ENCODE measurements at regions not wholly inside any gene's neighbourhood (a gene's known extent, or its start where the extent isn't known, plus 50 kb on each side); places are given as distances from the start of the nearest gene placed in this dataset.

GRCh38 chr2:396903-397302 is 109.0 kb upstream of the ALKAL2 start:
- no peak overlapping the region for H3K27ac ChIP-seq (replicated peaks)
- no peak for TF ChIP-seq CTCF (IDR thresholded peaks at IDR 0.05; ENCODE audit: borderline replicate concordance)
- H3K4me1 ChIP-seq = no peaks in the 10 kb centered on the region
- no peak for DNase-seq
- no peak overlapping the region for H3K4me3 ChIP-seq
- intact Hi-C loops (cut with micrococcal nuclease) = no loop called here
- peaks cover 54% of the 10 kb centered on the region for H3K27me3 ChIP-seq (ENCODE audit: low read depth)
- no peaks in the 10 kb centered on the region for H3K9me3 ChIP-seq (replicated peaks)
- H3K36me3 ChIP-seq = no peaks in the 10 kb centered on the region

- H3K4me3 ChIP-seq = no peak overlapping the region
- H3K4me1 ChIP-seq = no peaks in the 10 kb centered on the region
- no peak overlapping the region for H3K27ac ChIP-seq (replicated peaks)
- no peaks in the 10 kb centered on the region for H3K36me3 ChIP-seq
- H3K9me3 ChIP-seq (replicated peaks) = no peaks in the 10 kb centered on the region
- no peak for TF ChIP-seq CTCF (IDR thresholded peaks at IDR 0.05; ENCODE audit: borderline replicate concordance)
- intact Hi-C loops (cut with micrococcal nuclease) = no loop called here
- H3K27me3 ChIP-seq (ENCODE audit: low read depth) = peaks cover 63% of the 10 kb centered on the region
- no peak for DNase-seq
Measured at GRCh38 chr2:395886-396285, 108.0 kb upstream of the ALKAL2 start.

DNA sequence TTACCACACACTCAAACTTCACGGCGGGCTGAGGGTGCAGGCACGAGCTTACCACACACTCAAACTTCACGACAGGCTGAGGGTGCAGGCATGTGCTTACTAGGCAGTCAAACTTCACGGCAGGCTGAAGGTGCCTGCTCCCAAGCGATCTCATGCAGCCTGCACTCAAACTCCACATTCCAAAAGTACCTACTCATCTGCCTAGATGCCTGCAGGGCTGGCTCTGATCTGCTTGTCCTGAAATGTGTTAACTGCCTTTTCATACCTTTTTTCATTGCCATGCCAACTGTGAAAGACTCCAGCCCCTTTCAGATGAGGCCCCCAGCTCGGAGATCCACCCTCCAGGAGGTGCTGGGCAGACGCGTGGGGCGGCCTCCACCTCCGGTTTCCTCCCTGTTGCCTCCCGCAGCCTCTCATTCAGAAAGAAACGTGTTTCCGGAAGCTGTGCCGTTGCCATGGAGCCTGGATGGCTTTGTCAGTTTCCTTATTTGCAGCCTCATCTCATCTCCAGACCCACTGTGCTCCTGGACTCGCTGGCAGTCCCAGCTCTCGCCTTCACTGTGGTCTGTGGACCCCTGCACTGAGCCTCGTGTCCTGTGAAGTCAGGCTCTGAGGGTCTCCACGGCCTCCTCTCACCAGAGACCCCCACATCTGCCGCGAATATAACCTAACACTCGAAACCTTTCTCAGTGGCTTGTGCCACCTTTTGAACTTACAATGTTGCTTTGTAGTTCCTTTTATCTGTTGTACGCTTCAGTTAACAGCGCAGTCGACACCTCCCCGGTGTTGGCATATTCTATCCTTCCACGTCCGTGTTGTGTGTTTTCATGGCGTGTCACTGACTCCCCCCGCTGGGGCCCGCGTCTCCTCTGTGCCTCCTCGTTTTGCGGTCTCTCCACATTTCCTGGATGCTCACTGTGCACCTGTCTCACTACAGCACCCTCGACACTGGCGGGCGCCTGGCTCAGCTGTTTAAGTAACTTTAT is 106.1 kb upstream of the ALKAL2 start:
- H3K9me3 ChIP-seq (replicated peaks) = no peaks in the 10 kb centered on the region
- no peak overlapping the region for H3K4me3 ChIP-seq
- no peaks in the 10 kb centered on the region for H3K4me1 ChIP-seq
- H3K27ac ChIP-seq (replicated peaks) = no peak overlapping the region
- H3K36me3 ChIP-seq = no peaks in the 10 kb centered on the region
- H3K27me3 ChIP-seq (ENCODE audit: low read depth) = peaks cover 63% of the 10 kb centered on the region
- intact Hi-C loops (cut with micrococcal nuclease) = no loop called here
- no peak for DNase-seq
- TF ChIP-seq CTCF (IDR thresholded peaks at IDR 0.05; ENCODE audit: borderline replicate concordance) = no peak

GRCh38 chr2:392926-393280 is 105.0 kb upstream of the ALKAL2 start:
- Histone ChIP-seq H3K27me3 (ENCODE audit: low read depth) (peaks cover 65% of the 10 kb centered on the region), H3K36me3 (no peaks in the 10 kb centered on the region), H3K4me1 (no peaks in the 10 kb centered on the region), H3K4me3 (no peak overlapping the region), H3K9me3 (replicated peaks) (no peaks in the 10 kb centered on the region), H3K27ac (replicated peaks) (no peak overlapping the region)
- intact Hi-C loops (cut with micrococcal nuclease) = no loop called here
- no peak for TF ChIP-seq CTCF (IDR thresholded peaks at IDR 0.05; ENCODE audit: borderline replicate concordance)
- DNase-seq = no peak

DNA sequence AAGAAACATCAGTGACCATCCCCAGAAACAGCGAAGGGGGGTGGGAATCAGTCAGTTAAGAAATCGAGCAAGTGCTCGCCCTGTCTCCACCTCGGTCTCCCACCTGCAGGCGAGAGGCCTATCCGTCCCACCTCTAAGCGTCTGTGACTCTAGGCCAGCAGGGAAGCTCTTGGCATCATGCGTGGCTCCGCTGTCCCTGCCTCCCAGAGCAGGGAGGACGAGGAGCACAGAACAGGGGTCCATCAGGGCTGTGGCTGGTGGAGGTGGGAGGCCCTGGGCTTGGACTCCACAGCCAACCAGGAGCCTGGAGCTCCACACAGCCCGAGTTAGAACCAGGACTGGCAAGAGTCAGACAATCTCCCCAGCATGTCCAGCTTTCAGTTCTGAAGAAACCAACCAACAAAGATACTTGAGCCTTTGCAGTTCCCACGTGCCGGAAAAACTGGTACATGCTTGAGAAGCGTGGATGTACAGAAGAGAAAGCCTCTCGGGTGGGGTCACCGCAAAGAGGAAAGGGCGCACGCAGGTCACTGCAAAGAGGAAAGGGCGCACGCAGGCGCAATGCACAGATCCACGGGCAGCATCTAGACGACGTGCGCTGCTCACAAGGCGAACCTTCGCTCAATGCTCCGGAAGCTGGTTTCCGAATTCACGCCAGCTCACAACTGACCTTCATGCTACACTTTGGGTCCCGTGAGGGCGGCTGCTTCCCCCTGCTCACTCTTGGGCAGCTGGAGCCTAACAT is 104.5 kb upstream of the ALKAL2 start:
- no peak for TF ChIP-seq CTCF (IDR thresholded peaks at IDR 0.05; ENCODE audit: borderline replicate concordance)
- DNase-seq = no peak
- Histone ChIP-seq H3K27me3 (ENCODE audit: low read depth) (peaks cover 64% of the 10 kb centered on the region), H3K27ac (replicated peaks) (no peak overlapping the region), H3K4me3 (no peak overlapping the region), H3K36me3 (no peaks in the 10 kb centered on the region), H3K9me3 (replicated peaks) (no peaks in the 10 kb centered on the region), H3K4me1 (no peaks in the 10 kb centered on the region)
- intact Hi-C loops (cut with micrococcal nuclease) = no loop called here

All from left ventricle myocardium inferior (tissue), 1 donor.